ENCODE measurements at regions not wholly inside any gene's neighbourhood (a gene's known extent, or its start where the extent isn't known, plus 50 kb on each side); places are given as distances from the start of the nearest gene placed in this dataset.

GRCh38 chr7:104054362-104054761, 64.9 kb upstream of the RELN start:
- no peak for DNase-seq
- H3K9me3 ChIP-seq: no peaks in the 10 kb centered on the region
- TF ChIP-seq, protein P1, sequence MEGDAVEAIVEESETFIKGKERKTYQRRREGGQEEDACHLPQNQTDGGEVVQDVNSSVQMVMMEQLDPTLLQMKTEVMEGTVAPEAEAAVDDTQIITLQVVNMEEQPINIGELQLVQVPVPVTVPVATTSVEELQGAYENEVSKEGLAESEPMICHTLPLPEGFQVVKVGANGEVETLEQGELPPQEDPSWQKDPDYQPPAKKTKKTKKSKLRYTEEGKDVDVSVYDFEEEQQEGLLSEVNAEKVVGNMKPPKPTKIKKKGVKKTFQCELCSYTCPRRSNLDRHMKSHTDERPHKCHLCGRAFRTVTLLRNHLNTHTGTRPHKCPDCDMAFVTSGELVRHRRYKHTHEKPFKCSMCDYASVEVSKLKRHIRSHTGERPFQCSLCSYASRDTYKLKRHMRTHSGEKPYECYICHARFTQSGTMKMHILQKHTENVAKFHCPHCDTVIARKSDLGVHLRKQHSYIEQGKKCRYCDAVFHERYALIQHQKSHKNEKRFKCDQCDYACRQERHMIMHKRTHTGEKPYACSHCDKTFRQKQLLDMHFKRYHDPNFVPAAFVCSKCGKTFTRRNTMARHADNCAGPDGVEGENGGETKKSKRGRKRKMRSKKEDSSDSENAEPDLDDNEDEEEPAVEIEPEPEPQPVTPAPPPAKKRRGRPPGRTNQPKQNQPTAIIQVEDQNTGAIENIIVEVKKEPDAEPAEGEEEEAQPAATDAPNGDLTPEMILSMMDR (IDR thresholded peaks at IDR 0.05; ENCODE audit: low read depth, low read length): no peak

GRCh38 chr7:104052979-104053378, 63.5 kb upstream of the RELN start:
- Histone ChIP-seq H3K27me3 (no peaks in the 10 kb centered on the region), H3K4me3 (ENCODE audit: low read depth, low read length) (no peak overlapping the region), H3K4me1 (no peaks in the 10 kb centered on the region), H3K36me3 (no peaks in the 10 kb centered on the region), H3K9me3 (no peaks in the 10 kb centered on the region)
- no peak for DNase-seq
- TF ChIP-seq, protein P1 (IDR thresholded peaks at IDR 0.05; ENCODE audit: low read depth, low read length): no peak

More at GRCh38 chr7:104054362-104054761, 64.9 kb upstream of the RELN start:
- H3K4me3 ChIP-seq (ENCODE audit: low read depth, low read length): no peak overlapping the region
- H3K27me3 ChIP-seq: no peaks in the 10 kb centered on the region
- H3K36me3 ChIP-seq: no peaks in the 10 kb centered on the region
- H3K4me1 ChIP-seq: no peaks in the 10 kb centered on the region

GRCh38 chr7:104048055-104048454, 58.6 kb upstream of the RELN start:
- Histone ChIP-seq H3K9me3 (no peaks in the 10 kb centered on the region), H3K4me3 (ENCODE audit: low read depth, low read length) (no peak overlapping the region), H3K4me1 (no peaks in the 10 kb centered on the region), H3K36me3 (no peaks in the 10 kb centered on the region), H3K27me3 (no peaks in the 10 kb centered on the region)
- TF ChIP-seq, protein P1 (IDR thresholded peaks at IDR 0.05; ENCODE audit: low read depth, low read length): no peak
- no peak for DNase-seq

- DNase-seq: no peak
- TF ChIP-seq, protein P1 (IDR thresholded peaks at IDR 0.05; ENCODE audit: low read depth, low read length): no peak
- H3K36me3 ChIP-seq: no peaks in the 10 kb centered on the region
- no peaks in the 10 kb centered on the region for H3K9me3 ChIP-seq
- no peaks in the 10 kb centered on the region for H3K4me1 ChIP-seq
- no peak overlapping the region for H3K4me3 ChIP-seq (ENCODE audit: low read depth, low read length)
- no peaks in the 10 kb centered on the region for H3K27me3 ChIP-seq
These were observed 55.7 kb upstream of the RELN start for GRCh38 chr7:104045183-104045582.

DNA sequence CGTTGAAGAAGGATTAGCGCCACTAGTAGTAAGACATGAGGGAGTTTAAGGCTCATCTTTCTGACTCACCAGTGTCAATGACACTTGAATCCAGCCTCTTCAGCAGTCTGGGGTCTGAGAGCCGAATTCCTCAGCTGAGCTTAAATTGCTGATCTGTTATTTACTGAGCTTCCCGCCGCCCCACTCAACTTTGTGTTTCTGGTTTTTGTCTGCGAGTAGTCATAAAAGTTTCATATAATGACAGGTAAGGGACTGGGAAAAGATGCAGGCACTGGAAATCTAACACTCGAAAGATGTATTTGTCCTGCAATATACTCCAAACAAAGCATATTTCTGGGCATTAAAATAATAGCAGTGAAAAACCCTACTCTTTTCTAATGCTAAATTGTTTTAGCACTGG, 51.2 kb upstream of the RELN start:
- Histone ChIP-seq H3K9me3 (no peaks in the 10 kb centered on the region), H3K4me3 (ENCODE audit: low read depth, low read length) (no peak overlapping the region), H3K4me1 (no peaks in the 10 kb centered on the region), H3K27me3 (no peaks in the 10 kb centered on the region), H3K36me3 (no peaks in the 10 kb centered on the region)
- TF ChIP-seq, protein P1 (IDR thresholded peaks at IDR 0.05; ENCODE audit: low read depth, low read length): no peak
- DNase-seq: no peak

DNA sequence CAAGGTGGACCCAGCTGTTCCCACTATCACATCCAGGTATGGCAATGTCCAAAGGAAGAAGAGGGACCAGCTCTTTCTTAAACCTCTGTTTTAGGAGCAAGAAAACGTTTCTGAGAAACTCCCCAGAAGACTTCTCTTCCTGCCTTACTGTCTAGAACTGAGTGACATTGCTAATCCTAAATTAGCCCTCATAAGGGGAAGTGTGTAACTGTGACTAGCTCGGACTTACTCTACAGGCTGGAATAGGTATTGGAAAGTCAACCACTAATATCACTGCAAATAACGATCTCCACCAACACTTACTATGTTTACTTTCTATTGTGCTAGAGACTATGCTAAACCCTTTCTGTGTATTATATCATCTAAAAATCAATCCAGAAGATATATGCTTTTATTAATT, 49.9 kb upstream of the RELN start:
- no peaks in the 10 kb centered on the region for H3K27me3 ChIP-seq
- H3K9me3 ChIP-seq: no peaks in the 10 kb centered on the region
- no peak for DNase-seq
- H3K36me3 ChIP-seq: no peaks in the 10 kb centered on the region
- no peaks in the 10 kb centered on the region for H3K4me1 ChIP-seq
- no peak overlapping the region for H3K4me3 ChIP-seq (ENCODE audit: low read depth, low read length)
- TF ChIP-seq, protein P1 (IDR thresholded peaks at IDR 0.05; ENCODE audit: low read depth, low read length): no peak
